Stimulated activated CD8-positive, alpha-beta memory T cell treated with anti-CD3 and anti-CD28 coated beads, Interleukin-2, amount 100 ng/mL, for 1 hour (primary cell): ENCODE measurements at regions not wholly inside any gene's neighbourhood (a gene's known extent, or its start where the extent isn't known, plus 50 kb on each side); places are given as distances from the start of the nearest gene placed in this dataset.

Experiments used
- DNase-seq, 2 donors: peaks; one replicate each; pipeline ENCODE4 v3.0.0-alpha.2; 2020; ENCODE audit warnings: low read depth in 2 of 2

GRCh38 chr2:2542966-2543611 is 212.0 kb upstream of the MYT1L start:
- DNase-seq, result no peak

GRCh38 chr2:2542316-2542715 is 211.2 kb upstream of the MYT1L start:
- DNase-seq, result no peak

GRCh38 chr2:2540406-2540805 is 209.3 kb upstream of the MYT1L start:
- no peak for DNase-seq

GRCh38 chr2:2536416-2537056 is 205.5 kb upstream of the MYT1L start:
- DNase-seq, result no peak

- no peak for DNase-seq
These were observed 199.3 kb upstream of the MYT1L start for GRCh38 chr2:2530334-2530733.

GRCh38 chr2:2528846-2529245 is 197.8 kb upstream of the MYT1L start:
- no peak for DNase-seq

DNA sequence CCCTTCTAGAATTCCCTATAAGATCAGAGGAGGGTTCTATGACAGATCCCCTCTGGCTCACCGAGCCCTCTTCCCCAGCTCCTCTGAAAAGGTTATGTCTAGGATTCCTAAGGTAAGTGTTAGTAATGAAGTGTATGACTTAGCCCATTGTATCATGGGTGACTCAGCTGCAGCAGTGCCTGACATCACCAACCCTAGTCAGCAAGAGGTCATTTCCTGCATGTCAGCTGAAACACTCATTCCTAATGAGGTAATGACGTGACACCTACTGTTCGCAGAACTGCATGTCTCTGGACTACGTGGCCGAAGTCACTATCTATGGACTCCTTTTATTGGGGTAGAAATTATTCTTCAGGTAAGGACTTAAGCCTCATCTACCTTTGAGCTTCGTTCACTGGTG is 196.1 kb upstream of the MYT1L start:
- DNase-seq, result no peak

- DNase-seq, result no peak
These were observed 193.4 kb upstream of the MYT1L start for GRCh38 chr2:2524348-2524941.

DNA sequence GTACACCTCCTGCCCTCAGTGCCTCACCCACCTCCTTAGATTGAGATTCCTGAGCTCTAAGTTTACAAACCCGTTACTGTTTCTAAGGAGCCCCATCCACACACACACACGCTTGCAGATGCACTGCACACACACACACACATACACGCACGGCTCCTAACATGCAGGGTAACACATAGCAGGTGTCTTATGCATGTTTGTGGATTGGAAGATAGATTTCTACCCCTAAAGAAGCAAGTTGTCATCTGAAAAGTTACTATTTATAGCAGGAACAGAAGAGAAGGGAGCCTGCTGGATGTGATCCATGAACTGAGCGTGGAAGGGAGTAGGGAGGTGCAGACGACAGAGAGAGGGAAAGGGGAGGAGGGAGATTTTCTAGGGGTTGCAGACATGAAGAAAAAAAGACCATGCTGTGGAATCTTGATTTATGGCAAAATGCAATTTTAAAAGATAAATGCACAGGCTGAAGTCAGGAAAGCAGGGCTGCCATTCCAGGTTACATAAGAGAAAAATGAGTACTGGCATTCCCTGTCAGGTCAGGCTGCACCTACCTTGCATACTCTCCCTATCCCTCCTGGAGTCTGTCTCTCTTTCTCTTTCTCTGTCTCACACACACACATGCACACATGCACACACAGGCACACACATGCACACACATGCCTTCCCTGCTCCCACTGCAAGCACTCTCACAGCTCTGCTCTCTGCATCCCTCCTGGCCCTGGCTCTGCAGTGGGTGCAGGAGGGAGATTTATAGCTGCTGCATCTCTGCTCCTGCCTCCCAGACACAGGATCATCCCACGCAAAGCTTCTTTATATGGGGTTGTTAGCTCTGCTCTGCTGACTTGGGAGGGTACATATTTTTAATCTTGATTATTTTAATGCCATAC is 192.6 kb upstream of the MYT1L start:
- DNase-seq, result no peak

DNA sequence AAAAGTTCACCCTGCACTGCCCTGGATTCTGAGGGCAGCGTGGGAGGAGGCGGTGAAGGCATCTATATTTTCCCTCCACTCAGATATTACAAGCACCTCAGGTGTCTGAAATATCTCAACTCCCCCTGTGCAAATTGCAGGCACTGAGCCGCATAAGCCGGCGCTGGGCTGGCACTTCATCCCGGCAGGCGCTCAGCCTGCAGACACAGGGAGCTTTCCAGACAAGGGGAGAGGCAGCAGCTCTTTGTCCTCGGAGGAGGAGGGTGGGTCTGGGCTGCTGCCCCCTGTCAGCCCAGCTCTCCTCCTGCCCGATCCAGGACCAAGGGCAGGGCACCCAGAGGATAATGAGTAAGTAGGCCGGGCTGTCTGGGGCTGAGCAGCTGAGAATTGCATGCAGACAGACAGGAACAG is 189.3 kb upstream of the MYT1L start:
- no peak for DNase-seq

DNA sequence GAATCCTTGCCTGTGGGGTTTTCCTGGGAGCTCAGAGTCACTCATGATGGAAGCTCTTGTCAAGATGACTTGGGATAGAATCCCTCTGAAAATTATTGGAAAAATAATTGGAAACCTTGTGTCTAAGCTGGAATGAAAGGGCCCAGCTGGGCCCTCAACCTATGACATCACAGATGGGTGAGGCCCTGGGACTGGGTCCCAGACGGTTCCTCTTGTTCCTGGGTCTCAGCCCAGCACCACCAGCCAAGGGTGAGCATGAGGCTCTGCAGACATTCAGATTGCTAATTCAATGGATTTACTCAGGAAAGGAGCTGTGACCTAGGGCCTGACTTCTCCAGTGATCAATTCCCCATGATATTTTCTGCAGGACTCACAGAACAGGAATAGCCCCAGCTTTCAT is 188.3 kb upstream of the MYT1L start:
- DNase-seq, result no peak

DNA sequence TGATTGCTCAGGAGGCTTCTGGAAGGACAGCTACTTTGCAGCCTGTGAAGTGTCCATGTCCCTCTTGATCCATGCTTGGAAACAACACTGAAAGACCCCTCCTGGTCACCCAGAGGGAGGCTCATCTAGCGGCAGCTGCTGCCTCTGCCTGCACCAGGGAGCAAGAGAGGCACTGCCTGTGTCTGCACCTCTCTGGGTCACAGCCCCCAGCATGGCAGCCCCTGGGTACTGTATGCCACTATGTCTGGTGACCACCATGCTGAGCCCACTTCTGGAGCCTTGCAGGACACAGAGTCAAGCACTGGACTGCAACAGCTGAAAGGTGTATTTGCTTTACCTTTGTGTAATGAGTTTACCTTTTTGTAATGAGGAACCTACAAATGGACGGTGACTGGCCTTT is 186.3 kb upstream of the MYT1L start:
- no peak for DNase-seq

- no peak for DNase-seq
These were observed 185.3 kb upstream of the MYT1L start for GRCh38 chr2:2516386-2516785.

GRCh38 chr2:2512931-2513330 is 181.9 kb upstream of the MYT1L start:
- no peak for DNase-seq

DNA sequence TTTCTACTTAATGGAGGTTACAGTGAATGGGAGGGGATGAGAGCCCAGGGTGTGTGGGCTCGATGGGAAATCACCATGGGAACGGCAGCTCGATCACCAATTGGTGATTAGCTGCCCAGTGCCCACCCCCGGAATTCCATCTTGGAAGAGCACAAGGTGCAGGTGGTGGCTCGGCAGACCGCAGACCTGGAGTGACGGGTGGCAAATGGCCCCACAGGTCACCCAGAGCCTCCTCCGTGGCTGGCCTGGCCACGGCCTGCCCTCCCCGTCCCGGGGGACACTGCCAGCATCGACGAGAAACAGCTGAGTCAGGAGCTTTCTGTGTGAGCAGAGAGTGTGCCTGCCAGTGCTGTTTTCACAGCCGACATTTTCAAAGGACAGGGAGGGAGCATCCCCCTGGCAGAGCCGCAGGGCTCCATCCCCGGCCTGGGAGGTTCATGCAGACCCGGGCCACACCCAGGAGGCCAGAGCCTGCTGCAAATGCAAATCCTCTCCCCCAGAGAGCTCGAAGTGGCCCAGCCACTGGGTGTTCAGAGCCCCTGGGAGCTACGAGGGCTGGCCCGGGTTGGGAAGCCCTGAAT is 176.4 kb upstream of the MYT1L start:
- DNase-seq, result no peak

- no peak for DNase-seq
These were observed 175.5 kb upstream of the MYT1L start for GRCh38 chr2:2506536-2506935.

- DNase-seq, result no peak
These were observed 174.5 kb upstream of the MYT1L start for GRCh38 chr2:2505604-2506003.

DNA sequence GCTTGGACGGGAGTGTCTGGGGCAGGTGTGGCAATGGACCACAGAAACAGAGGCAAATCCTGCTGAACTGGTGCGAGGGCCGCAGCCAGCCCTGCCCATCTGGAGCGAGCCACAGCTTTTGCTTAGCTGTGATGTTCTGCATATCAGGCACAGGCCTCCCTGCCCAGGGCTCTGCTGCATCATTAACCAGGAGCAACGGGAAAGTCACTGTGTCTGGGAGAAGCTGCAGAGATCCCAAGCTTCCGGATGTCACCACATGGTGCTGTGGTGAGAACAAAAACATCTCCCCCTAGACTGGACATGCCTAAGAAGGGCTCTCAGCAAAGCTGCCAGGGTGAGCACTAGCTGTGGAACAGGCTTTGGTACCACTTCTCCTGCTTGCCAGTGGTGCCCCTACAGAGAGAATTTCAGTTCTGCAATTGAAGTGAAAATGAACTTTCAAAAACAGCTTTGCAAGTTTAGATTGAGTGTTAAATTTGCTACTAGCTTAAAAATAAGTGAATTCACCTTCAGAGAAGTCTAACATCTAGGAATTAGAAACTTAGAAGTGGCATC is 172.9 kb upstream of the MYT1L start:
- no peak for DNase-seq

GRCh38 chr2:2502201-2502549 is 171.1 kb upstream of the MYT1L start:
- no peak for DNase-seq

- no peak for DNase-seq
These were observed 170.6 kb upstream of the MYT1L start for GRCh38 chr2:2501454-2502200.

DNA sequence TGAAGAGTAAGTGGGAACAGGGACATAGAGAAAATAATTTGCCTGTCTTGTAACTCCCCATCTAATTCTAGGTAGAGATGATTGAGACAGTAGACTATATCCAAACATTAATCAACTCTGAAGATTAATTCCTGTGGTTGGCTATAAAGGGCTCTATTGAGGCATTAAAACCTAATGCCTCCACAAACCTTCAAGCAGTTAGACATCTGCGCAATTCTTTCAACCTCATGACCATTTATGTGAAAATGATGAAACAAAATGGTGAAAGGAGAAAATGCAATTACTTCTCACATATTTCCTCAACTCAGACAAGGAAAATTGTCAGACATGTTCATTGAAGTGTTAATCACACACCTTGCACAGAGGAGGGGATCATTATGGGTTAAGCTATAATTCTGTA is 164.5 kb upstream of the MYT1L start:
- no peak for DNase-seq
